Sigmoid colon (tissue), 6 donors: ENCODE measurements at regions not wholly inside any gene's neighbourhood (a gene's known extent, or its start where the extent isn't known, plus 50 kb on each side); places are given as distances from the start of the nearest gene placed in this dataset.

Experiments
- DNase-seq: peaks from one replicate; pipeline ENCODE4 v3.0.0-alpha.2; 2019
- H3K27ac ChIP-seq, 4 donors: fragments of 200-600 bp; sonication (generic); one replicate each; pipeline ENCODE4 v1.5.1; 2016 to 2019; ENCODE audit warnings: mild to moderate bottlenecking in 1 of 4
- H3K27me3 ChIP-seq, 3 donors: fragments of 200-600 bp; sonication (generic); one replicate each; pipeline ENCODE4 v1.5.1; 2019; ENCODE audit warnings: mild to moderate bottlenecking in 1 of 3
- H3K36me3 ChIP-seq, 4 donors: fragments of 200-600 bp; sonication (generic); one replicate each; pipeline ENCODE4 v1.5.1; 2016 to 2019
- H3K4me1 ChIP-seq, 4 donors: fragments of 200-600 bp; sonication (generic); one replicate each; pipeline ENCODE4 v1.5.1; 2017 to 2019
- H3K4me3 ChIP-seq, 4 donors: fragments of 200-600 bp; sonication (generic); one replicate each; pipeline ENCODE4 v1.5.1; 2017 to 2019; ENCODE audit warnings: mild to moderate bottlenecking in 2 of 4, moderate library complexity in 1 of 4
- H3K9me3 ChIP-seq, 4 donors: fragments of 200-600 bp in 3 of 4; sonication (generic) in 3 of 4; one replicate each; pipeline versions ENCODE4 v1.5.1 to v1.6.1; 2013 to 2019
- CTCF ChIP-seq, 4 experiments: fragments of 450-650 bp in 3 of 4; fragments of 200-600 bp in 1 of 4; IDR thresholded peaks; one replicate each; pipeline ENCODE4 v1.5.1; 2016 to 2019; ENCODE audit warnings: antibody characterized with exemption in 4 of 4, mild to moderate bottlenecking in 3 of 4, moderate library complexity in 2 of 4
- EP300 ChIP-seq, 4 donors: sonication (generic); formaldehyde crosslinking; IDR thresholded peaks; one replicate each; pipeline ENCODE4 v1.6.1; 2017; ENCODE audit warnings: antibody characterized with exemption in 4 of 4
- POLR2A ChIP-seq, 2 donors: fragments of 450-650 bp; IDR thresholded peaks; one replicate each; pipeline ENCODE4 v1.6.1; 2016; ENCODE audit warnings: antibody characterized with exemption in 2 of 2, mild to moderate bottlenecking in 2 of 2, moderate library complexity in 2 of 2
- POLR2AphosphoS5 ChIP-seq, 4 donors: sonication (generic); formaldehyde crosslinking; IDR thresholded peaks; one replicate each; pipeline ENCODE4 v1.6.1; 2017; ENCODE audit warnings: antibody characterized with exemption in 4 of 4
- WGBS, 2 donors: extraction: QIAGEN DNeasy Blood & Tissue Kit; methylation state at CpG; one replicate each; pipeline ENCODE4 v1.1.7; 2013; 5-methylcytosine and 5-hydroxymethylcytosine counted together
- intact Hi-C: fragments of 100-400 bp; cut with DNase I; formaldehyde crosslinking; loops from one replicate; pipeline ENCODE4 v1.15.1; 2023
- donor health status: healthy with polysubstance abuse.
- donor health status: healthy.

- DNase-seq = peak; percentile 11
- Histone ChIP-seq H3K4me3 (no peak overlapping the region), H3K27me3 (no peaks in the 10 kb centered on the region), H3K9me3 (no peaks in the 10 kb centered on the region), H3K4me1 (no peaks in the 10 kb centered on the region), H3K36me3 (no peaks in the 10 kb centered on the region), H3K27ac (no peak overlapping the region)
- TF ChIP-seq POLR2AphosphoS5 (IDR thresholded peaks at IDR 0.05) (no peak), CTCF (IDR thresholded peaks at IDR 0.05) (no peak), EP300 (IDR thresholded peaks at IDR 0.05) (no peak), POLR2A (IDR thresholded peaks at IDR 0.05) (no peak)
- WGBS, 2 donors = 73 to 78% methylated on average over 6 of the region's 6 CpGs
- intact Hi-C loops = no loop called here
Measured at GRCh38 chr13:95367309-95367843, 66.1 kb upstream of the ABCC4 start.

GRCh38 chr13:95368998-95369397 is 67.7 kb upstream of the ABCC4 start:
- DNase-seq = no peak
- 84 to 87% methylated on average over 4 of the region's 4 CpGs for WGBS, 2 donors
- intact Hi-C loops = no loop called here

GRCh38 chr13:95375706-95376105 is 74.5 kb upstream of the ABCC4 start:
- H3K9me3 ChIP-seq = no peaks in the 10 kb centered on the region
- no peaks in the 10 kb centered on the region for H3K36me3 ChIP-seq
- peaks cover 0 to 23% (median 11%) of the 10 kb centered on the region in 4 donors for H3K4me1 ChIP-seq
- DNase-seq = no peak
- no peaks in the 10 kb centered on the region for H3K27me3 ChIP-seq
- H3K27ac ChIP-seq = no peak overlapping the region
- intact Hi-C loops = no loop called here
- no peak for TF ChIP-seq CTCF (IDR thresholded peaks at IDR 0.05)
- TF ChIP-seq EP300 (IDR thresholded peaks at IDR 0.05) = no peak
- no peak for TF ChIP-seq POLR2A (IDR thresholded peaks at IDR 0.05)
- no peak for TF ChIP-seq POLR2AphosphoS5 (IDR thresholded peaks at IDR 0.05)
- H3K4me3 ChIP-seq = no peak overlapping the region
- 0% methylated on average over 1 of the region's 1 CpG for WGBS, 2 donors

More at GRCh38 chr13:95368998-95369397, 67.7 kb upstream of the ABCC4 start:
- no peaks in the 10 kb centered on the region for H3K4me1 ChIP-seq
- no peaks in the 10 kb centered on the region for H3K27me3 ChIP-seq
- no peaks in the 10 kb centered on the region for H3K9me3 ChIP-seq
- H3K4me3 ChIP-seq = no peak overlapping the region
- TF ChIP-seq CTCF (IDR thresholded peaks at IDR 0.05) (no peak), POLR2A (IDR thresholded peaks at IDR 0.05) (no peak), EP300 (IDR thresholded peaks at IDR 0.05) (no peak), POLR2AphosphoS5 (IDR thresholded peaks at IDR 0.05) (no peak)
- no peak overlapping the region for H3K27ac ChIP-seq
- H3K36me3 ChIP-seq = no peaks in the 10 kb centered on the region

GRCh38 chr13:95378603-95379002 is 77.4 kb upstream of the ABCC4 start:
- WGBS, 2 donors = 99% methylated on average over 1 of the region's 1 CpG
- H3K27me3 ChIP-seq = no peaks in the 10 kb centered on the region
- peaks cover 0 to 34% (median 15%) of the 10 kb centered on the region in 4 donors for H3K4me1 ChIP-seq
- no peaks in the 10 kb centered on the region for H3K36me3 ChIP-seq
- H3K27ac ChIP-seq = peak overlapping the region in 1 of 4 donors; percentile 50
- DNase-seq = peak; percentile 78
- intact Hi-C loops = no loop called here
- H3K9me3 ChIP-seq = no peaks in the 10 kb centered on the region
- no peak overlapping the region for H3K4me3 ChIP-seq
- TF ChIP-seq POLR2AphosphoS5 (IDR thresholded peaks at IDR 0.05) (peak in 3 of 4 donors; percentile 15 to 57 (median 24)), EP300 (IDR thresholded peaks at IDR 0.05) (peak in 1 of 4 donors; percentile 22), POLR2A (IDR thresholded peaks at IDR 0.05) (no peak), CTCF (IDR thresholded peaks at IDR 0.05) (no peak)
